NOMO-1 treated with dmso at 0.1 percent for 144 hours (cell line): ENCODE measurements at regions not wholly inside any gene's neighbourhood (a gene's known extent, or its start where the extent isn't known, plus 50 kb on each side); places are given as distances from the start of the nearest gene placed in this dataset.

Experiments used
- DNase-seq: peaks from one replicate; lab custom pipeline; 2025; ENCODE audit not compliant: unreplicated experiment; lab: John Stamatoyannopoulos, UW

DNA sequence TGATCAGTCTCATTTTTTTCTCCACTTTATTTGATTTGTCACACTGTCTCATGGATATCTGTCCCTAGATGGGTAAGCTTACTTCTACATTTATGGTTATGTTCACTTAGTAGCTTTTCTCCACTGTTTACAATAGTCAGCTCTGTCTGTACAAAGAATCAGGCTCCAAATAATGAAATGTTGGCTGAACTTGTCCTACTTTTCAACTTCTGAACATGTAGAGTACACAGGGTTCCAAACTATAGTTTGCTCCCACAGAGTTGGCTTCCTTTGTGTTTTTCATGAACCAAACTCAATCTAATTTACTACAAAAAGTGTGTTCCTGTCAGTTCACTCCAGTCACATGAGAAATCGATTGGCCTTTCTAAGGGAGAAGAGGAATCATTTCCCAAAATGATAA is 175.0 kb downstream of the CCDC71L start:
- no peak for DNase-seq

GRCh38 chr7:106485031-106485551 is 175.9 kb downstream of the CCDC71L start:
- no peak for DNase-seq

DNA sequence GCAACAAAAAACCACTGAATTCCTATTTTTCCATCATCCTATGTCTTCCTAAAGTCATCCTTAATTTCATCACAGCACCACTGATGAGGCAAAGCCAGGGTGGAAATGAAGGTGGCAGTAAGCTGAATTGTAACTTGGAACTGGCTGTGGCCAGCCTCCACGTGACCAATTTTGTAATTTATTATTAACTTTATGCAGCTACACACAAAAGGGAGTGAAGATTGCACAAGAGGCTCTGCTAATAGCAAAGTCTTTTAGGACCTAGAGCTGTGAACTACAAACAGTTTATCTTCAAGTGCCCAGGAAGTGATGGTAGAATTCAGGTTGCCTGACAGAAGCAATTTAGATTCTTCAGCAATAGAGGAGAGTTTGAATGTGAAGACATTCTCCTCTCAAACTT is 176.4 kb downstream of the CCDC71L start:
- no peak for DNase-seq

DNA sequence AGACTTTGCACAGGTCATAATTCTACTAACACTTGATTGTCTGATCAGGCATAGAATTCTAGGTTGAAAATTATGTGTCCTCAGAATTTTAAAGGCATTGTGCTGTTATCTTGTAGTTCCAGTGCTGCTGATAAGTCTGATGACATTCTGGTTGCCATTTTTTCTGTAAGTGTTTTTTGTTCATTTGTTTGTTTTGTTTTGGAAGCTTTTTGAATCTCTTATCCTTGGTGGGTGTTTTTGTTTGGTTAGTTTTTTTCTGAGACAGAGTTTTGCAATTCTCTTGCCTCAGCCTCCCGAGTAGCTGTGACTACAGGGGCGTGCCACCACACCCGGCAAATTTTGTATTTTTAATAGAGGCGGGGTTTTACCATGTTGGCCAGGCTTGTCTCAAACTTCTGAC is 178.9 kb downstream of the CCDC71L start:
- no peak for DNase-seq

- DNase-seq: no peak
Observed at GRCh38 chr7:106480616-106481031, 180.3 kb downstream of the CCDC71L start.

DNA sequence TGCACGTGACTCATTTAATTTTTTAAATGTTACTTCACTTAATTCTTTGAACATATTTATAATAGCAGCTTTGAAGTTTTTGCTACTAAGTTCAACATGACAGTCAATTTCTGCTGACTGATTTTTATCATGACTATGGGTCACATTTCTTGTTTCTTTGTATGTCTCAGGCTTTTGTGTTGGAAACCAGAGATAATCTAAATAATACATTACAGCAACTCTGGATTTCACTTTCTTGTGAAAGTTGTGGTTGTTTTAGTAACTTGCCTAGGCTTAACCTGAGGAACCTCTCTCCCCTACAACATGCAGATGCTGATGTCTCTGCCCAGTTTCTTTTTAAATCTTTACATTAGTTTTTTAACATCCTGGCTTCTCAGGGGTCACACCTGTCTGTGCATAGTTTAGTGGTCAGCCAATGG is 180.8 kb downstream of the CCDC71L start:
- DNase-seq: no peak

DNA sequence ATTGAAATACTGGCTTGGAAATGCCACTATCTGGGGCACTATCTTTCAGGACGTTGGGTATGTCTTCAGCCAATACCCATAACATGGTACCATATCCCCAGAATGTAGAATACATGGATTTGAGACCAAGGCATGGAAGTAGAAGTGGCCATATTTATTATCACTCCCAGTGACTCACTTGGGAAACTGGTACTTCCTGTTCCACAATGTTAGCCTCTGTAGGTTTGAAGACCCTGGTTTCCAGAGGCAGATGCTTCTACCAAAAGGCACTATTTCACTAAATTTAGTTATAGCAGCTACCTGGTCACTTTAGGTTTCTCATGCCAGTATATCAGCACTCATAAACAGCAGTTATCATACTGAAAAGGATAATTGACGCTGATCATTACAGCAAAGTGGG is 184.2 kb downstream of the CCDC71L start:
- no peak for DNase-seq

- DNase-seq: no peak
Observed at GRCh38 chr7:106472741-106473140, 188.0 kb upstream of the NAMPT start.

DNA sequence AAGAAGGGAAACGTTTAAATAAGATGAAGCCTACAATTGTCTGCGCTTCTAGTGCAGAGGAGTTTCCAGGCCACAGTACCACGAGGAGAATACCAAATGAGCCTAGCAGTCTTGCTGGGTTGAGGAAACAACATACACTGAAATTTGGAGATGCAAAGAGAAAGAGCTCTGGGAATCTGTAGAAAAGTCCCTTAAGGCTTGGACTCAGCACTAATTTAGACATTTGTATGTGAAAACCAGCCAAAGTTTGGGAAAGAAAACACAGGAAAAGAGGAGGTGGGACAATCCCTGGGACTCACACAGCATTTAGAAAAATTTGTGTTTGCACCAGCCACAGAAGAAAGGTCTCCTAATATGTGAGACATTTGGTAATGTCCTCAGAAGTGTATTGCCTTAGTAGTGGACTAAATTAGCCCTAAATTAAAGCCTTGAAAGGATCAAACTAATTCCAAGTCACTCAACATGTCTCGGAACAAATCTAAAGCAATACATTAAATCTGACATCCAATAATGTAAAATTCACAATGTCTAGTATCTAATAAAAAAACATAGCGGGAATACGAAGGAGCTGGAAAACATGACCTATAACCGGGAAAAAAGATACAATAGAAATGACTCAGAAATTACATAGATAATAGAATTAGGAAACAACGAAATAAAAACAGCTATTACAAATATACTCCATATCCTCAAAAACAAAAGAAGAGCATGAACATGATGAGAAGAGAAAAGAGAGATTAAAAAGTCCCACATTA is 187.1 kb upstream of the NAMPT start:
- no peak for DNase-seq

DNA sequence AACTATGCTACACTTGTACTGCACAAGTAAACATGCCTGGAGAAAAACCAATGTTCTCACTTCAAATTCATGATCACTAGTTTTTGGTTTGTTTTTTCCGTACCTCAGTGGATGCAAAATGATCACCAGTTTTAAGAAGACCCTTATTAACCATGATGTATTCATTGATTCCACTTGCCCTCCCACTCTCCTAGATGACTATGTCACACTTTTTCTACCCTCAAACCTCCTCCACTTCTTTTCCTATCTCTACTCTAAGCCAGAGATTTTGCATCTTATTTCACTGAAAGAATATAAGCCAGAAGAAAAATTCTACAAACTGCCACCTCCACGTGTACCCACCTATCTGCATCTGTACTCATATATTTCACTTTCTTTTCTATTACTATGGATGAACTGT is 186.2 kb upstream of the NAMPT start:
- DNase-seq: no peak

DNA sequence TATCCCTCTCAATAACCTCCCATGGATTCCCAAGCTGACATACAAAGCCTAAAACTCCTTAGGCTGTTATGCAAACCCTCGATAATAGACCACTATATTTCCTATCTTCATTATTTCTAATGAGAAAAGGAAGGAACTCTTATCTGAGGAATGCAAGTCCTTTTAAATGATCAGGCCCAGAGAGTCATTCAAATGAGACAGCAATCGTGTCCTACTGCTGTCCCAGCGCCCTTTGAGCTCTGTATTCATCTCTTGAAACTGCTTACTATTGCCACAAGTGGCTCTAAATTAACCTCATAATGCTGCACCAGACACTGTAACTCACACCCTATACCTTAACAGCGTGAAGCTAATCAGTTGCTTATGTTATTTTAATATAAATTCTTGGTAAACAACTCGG is 182.1 kb upstream of the NAMPT start:
- no peak for DNase-seq

DNA sequence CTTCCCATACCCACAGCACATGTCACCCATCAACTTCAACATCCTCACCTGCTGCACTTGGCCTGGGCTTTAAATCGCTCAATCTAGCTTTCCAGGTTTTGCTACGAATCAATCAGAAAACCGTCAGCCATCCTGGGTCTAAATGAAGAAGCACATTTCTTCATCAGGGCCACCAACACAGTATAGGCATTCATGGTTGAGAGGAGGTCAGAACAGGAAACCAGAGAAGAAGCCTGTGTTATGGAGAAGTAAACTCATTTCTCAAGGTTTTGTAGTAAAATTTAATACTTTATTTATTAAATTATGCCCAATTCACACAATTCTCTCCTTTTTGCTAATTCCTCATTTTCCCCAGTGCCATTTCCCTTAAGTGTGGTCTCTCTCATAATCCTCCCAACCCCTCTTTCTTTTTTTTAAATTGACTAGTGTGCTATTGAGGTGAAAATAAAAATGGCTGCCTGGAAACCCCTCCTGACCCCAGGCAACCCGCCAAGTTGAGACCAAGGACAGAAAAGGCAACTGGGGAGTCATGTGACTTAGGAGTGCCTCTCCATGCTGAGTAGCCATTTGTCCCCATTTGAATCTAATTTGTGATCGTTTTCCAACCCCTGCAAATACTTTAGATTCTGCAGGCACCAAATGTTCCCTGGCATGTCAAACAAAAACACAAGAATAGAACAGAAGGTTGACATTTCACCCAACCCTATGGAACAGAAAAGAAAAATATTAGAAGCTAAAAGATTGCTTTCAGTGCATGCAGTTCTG is 181.1 kb upstream of the NAMPT start:
- DNase-seq: no peak

DNA sequence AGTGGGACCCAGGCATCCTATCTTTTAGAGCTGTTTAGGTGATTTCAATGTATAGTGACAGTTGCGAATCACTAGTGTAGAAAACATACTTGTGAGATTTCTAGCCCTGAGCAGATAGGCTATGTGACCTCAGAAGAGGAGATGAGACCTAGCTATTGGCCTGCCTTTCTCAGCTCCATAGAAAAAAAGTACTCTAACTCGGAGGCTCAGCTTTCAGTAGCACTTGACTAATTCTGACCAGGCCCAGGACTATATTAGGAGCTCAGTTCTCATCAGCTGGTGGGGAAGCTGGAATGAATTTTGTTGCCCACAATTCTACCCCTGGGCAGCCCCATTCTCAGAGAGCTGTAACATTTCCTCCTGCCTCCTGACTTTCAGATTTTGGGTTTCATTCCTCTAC is 179.9 kb upstream of the NAMPT start:
- no peak for DNase-seq

- DNase-seq: no peak
Observed at GRCh38 chr7:106463851-106464611, 179.2 kb upstream of the NAMPT start.

GRCh38 chr7:106462914-106463482 is 178.2 kb upstream of the NAMPT start:
- no peak for DNase-seq

DNA sequence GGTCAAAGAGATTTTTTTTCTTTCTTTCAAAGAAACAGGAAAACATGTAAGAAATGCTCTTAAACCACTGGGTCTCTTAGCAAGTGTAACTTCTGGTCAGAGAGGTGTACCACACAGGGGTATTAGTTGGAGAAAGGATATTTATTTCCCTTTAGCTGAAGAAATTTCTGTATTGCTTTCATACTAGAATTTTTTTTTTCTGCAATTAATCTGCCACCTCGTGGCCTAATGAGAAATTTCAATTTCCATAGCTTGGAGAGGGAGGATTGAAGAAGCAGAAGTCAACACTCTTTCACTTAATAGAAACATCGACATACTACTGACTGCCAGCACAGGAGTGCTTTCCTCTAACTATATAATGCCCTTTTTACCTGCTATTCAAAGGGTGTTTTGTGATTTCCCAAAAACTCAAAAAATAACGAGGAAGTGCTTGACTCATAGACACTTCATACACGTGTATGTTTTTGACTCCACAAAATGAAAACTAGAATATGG is 177.6 kb upstream of the NAMPT start:
- DNase-seq: peak; percentile 13

- no peak for DNase-seq
Observed at GRCh38 chr7:106460792-106461254, 176.0 kb upstream of the NAMPT start.

- DNase-seq: no peak
Observed at GRCh38 chr7:106459397-106460072, 174.8 kb upstream of the NAMPT start.

- no peak for DNase-seq
Observed at GRCh38 chr7:106457678-106458077, 172.9 kb upstream of the NAMPT start.

DNA sequence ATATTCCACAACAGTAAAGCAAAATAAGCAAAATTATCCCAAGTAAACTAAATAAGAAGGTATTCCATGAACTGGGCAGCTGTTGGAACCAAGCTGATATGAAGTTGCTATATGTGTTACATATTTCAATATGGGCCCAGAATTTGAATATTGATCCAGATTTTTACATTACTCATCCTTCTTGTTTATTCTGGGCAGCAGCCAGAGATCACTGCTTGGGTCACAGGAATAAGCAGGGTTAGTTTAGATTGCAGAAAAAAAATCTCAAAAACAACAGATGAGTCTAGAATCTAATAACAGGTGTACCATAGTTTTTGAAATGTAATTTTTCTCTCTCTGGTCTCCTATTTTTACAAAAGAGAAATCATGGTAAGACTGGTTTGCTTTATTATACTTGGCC is 171.5 kb upstream of the NAMPT start:
- DNase-seq: no peak
